ENCODE measurements at regions not wholly inside any gene's neighbourhood (a gene's known extent, or its start where the extent isn't known, plus 50 kb on each side); places are given as distances from the start of the nearest gene placed in this dataset.

DNA sequence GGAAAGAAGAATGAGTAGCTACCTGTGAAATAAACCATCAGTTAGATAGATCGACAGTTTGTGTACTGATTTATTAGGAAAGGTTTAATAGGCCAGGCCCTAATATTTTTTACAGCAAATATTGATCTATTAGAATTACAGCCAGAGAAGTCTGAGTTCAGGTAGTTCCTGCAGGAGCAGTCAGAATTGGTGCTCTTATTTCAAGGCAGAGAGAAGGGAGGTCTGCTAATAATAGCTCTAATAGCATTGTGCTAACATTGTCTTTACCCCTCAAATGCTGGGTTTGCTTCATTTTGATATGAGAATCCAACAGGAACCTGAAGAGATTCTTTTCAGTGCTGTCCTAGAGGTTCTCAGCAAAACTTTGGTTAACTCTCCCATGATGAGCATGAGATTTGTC lies 343.8 kb upstream of the NAV3 start:
- no peak for DNase-seq (ENCODE audit: low read depth, low spot score)
- Histone ChIP-seq H4K20me1 (ENCODE audit: control insufficient read depth, insufficient read depth) (no peaks in the 10 kb centered on the region; the same call in 1 of the 2 replicates), H3K27ac (ENCODE audit: control insufficient read depth, insufficient read depth) (no peak overlapping the region), H3K27me3 (replicated peaks in 1 of 2; ENCODE audit: control insufficient read depth in 2 of 2, insufficient read depth in 2 of 2, low read length in 1 of 2) (no peaks in the 10 kb centered on the region), H3K9me3 (replicated peaks; ENCODE audit: control insufficient read depth, insufficient read depth, low read length) (no peaks in the 10 kb centered on the region), H3K4me1 (ENCODE audit: control insufficient read depth, insufficient read depth, low read length) (no peaks in the 10 kb centered on the region), H3K9ac (ENCODE audit: control insufficient read depth, insufficient read depth, low read length) (no peak overlapping the region), H3K36me3 (ENCODE audit: control insufficient read depth in 2 of 2, insufficient read depth in 2 of 2, low read length in 1 of 2) (no peaks in the 10 kb centered on the region), H3K79me2 (ENCODE audit: control insufficient read depth, insufficient read depth, low read length) (no peaks in the 10 kb centered on the region), H3K4me3 (no peak overlapping the region), H3K4me2 (ENCODE audit: control insufficient read depth, insufficient read depth) (no peak overlapping the region), H2AFZ (ENCODE audit: control insufficient read depth, low read depth, low read length) (no peak overlapping the region)
- in situ Hi-C loops (cut with MboI) = no loop called here
- CTCF ChIA-PET = no interaction called here
- intact Hi-C loops (cut with micrococcal nuclease; ENCODE audit: unreplicated experiment) = no loop called here
- POLR2A ChIA-PET = no interaction called here
- RAD21 ChIA-PET (ENCODE audit: unreplicated experiment) = no interaction called here
- no peak for ATAC-seq
- SMC1A ChIA-PET (ENCODE audit: uncharacterized antibody, unreplicated experiment) = interaction anchor here (1.6 kb wide), 1 partner anchor 11 kb away, joined by 5 read pairs; no protein-coding TSS in a partner anchor
- BruUV-seq (replicated peaks) = no TSS peak
- 0% methylated on average over 1 of the region's 1 CpG for WGBS (ENCODE audit: insufficient coverage, insufficient replicate concordance, low lambda C conversion rate, missing lambda C conversion rate)
- FAIRE-seq = no peak
- TF ChIP-seq, protein P1, sequence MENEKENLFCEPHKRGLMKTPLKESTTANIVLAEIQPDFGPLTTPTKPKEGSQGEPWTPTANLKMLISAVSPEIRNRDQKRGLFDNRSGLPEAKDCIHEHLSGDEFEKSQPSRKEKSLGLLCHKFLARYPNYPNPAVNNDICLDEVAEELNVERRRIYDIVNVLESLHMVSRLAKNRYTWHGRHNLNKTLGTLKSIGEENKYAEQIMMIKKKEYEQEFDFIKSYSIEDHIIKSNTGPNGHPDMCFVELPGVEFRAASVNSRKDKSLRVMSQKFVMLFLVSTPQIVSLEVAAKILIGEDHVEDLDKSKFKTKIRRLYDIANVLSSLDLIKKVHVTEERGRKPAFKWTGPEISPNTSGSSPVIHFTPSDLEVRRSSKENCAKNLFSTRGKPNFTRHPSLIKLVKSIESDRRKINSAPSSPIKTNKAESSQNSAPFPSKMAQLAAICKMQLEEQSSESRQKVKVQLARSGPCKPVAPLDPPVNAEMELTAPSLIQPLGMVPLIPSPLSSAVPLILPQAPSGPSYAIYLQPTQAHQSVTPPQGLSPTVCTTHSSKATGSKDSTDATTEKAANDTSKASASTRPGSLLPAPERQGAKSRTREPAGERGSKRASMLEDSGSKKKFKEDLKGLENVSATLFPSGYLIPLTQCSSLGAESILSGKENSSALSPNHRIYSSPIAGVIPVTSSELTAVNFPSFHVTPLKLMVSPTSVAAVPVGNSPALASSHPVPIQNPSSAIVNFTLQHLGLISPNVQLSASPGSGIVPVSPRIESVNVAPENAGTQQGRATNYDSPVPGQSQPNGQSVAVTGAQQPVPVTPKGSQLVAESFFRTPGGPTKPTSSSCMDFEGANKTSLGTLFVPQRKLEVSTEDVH (IDR thresholded peaks at IDR 0.05; ENCODE audit: low read depth, partially characterized antibody) = no peak
- TF ChIP-seq HDAC6 (IDR thresholded peaks at IDR 0.05; ENCODE audit: unreplicated experiment) (no peak), ZNF622 (IDR thresholded peaks at IDR 0.05) (no peak), RB1 (IDR thresholded peaks at IDR 0.05; ENCODE audit: borderline replicate concordance) (no peak), ZNF217 (IDR thresholded peaks at IDR 0.05) (no peak), ZNF207 (IDR thresholded peaks at IDR 0.05; ENCODE audit: borderline replicate concordance) (no peak), ZZZ3 (IDR thresholded peaks at IDR 0.05; ENCODE audit: control insufficient read depth, insufficient read length, low read depth) (no peak), TARDBP (IDR thresholded peaks at IDR 0.05; ENCODE audit: borderline replicate concordance) (no peak), BRCA1 (IDR thresholded peaks at IDR 0.05; ENCODE audit: low read depth, low read length) (no peak), RELA (IDR thresholded peaks at IDR 0.05; ENCODE audit: borderline replicate concordance, partially characterized antibody) (no peak)
- TF ChIP-seq, protein P2, sequence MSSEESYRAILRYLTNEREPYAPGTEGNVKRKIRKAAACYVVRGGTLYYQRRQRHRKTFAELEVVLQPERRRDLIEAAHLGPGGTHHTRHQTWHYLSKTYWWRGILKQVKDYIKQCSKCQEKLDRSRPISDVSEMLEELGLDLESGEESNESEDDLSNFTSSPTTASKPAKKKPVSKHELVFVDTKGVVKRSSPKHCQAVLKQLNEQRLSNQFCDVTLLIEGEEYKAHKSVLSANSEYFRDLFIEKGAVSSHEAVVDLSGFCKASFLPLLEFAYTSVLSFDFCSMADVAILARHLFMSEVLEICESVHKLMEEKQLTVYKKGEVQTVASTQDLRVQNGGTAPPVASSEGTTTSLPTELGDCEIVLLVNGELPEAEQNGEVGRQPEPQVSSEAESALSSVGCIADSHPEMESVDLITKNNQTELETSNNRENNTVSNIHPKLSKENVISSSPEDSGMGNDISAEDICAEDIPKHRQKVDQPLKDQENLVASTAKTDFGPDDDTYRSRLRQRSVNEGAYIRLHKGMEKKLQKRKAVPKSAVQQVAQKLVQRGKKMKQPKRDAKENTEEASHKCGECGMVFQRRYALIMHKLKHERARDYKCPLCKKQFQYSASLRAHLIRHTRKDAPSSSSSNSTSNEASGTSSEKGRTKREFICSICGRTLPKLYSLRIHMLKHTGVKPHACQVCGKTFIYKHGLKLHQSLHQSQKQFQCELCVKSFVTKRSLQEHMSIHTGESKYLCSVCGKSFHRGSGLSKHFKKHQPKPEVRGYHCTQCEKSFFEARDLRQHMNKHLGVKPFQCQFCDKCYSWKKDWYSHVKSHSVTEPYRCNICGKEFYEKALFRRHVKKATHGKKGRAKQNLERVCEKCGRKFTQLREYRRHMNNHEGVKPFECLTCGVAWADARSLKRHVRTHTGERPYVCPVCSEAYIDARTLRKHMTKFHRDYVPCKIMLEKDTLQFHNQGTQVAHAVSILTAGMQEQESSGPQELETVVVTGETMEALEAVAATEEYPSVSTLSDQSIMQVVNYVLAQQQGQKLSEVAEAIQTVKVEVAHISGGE (CRISPR knock-in tag; IDR thresholded peaks at IDR 0.05) = no peak
- TF ChIP-seq, protein P3, sequence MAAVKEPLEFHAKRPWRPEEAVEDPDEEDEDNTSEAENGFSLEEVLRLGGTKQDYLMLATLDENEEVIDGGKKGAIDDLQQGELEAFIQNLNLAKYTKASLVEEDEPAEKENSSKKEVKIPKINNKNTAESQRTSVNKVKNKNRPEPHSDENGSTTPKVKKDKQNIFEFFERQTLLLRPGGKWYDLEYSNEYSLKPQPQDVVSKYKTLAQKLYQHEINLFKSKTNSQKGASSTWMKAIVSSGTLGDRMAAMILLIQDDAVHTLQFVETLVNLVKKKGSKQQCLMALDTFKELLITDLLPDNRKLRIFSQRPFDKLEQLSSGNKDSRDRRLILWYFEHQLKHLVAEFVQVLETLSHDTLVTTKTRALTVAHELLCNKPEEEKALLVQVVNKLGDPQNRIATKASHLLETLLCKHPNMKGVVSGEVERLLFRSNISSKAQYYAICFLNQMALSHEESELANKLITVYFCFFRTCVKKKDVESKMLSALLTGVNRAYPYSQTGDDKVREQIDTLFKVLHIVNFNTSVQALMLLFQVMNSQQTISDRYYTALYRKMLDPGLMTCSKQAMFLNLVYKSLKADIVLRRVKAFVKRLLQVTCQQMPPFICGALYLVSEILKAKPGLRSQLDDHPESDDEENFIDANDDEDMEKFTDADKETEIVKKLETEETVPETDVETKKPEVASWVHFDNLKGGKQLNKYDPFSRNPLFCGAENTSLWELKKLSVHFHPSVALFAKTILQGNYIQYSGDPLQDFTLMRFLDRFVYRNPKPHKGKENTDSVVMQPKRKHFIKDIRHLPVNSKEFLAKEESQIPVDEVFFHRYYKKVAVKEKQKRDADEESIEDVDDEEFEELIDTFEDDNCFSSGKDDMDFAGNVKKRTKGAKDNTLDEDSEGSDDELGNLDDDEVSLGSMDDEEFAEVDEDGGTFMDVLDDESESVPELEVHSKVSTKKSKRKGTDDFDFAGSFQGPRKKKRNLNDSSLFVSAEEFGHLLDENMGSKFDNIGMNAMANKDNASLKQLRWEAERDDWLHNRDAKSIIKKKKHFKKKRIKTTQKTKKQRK (IDR thresholded peaks at IDR 0.05; ENCODE audit: low read depth, low read length) = no peak
- TF ChIP-seq, protein P4, sequence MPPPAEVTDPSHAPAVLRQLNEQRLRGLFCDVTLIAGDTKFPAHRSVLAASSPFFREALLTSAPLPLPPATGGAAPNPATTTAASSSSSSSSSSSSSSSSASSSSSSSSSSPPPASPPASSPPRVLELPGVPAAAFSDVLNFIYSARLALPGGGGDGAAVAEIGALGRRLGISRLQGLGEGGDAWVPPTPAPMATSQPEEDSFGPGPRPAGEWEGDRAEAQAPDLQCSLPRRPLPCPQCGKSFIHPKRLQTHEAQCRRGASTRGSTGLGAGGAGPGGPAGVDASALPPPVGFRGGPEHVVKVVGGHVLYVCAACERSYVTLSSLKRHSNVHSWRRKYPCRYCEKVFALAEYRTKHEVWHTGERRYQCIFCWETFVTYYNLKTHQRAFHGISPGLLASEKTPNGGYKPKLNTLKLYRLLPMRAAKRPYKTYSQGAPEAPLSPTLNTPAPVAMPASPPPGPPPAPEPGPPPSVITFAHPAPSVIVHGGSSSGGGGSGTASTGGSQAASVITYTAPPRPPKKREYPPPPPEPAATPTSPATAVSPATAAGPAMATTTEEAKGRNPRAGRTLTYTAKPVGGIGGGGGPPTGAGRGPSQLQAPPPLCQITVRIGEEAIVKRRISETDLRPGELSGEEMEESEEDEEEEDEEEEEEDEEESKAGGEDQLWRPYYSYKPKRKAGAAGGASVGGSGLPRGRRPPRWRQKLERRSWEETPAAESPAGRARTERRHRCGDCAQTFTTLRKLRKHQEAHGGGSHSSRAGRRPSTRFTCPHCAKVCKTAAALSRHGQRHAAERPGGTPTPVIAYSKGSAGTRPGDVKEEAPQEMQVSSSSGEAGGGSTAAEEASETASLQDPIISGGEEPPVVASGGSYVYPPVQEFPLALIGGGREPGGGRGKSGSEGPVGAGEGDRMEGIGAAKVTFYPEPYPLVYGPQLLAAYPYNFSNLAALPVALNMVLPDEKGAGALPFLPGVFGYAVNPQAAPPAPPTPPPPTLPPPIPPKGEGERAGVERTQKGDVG (CRISPR knock-in tag; IDR thresholded peaks at IDR 0.05) = no peak

Data from GM12878 (cell line).